ENCODE measurements at regions not wholly inside any gene's neighbourhood (a gene's known extent, or its start where the extent isn't known, plus 50 kb on each side); places are given as distances from the start of the nearest gene placed in this dataset.
A peak's percentile ranks its signal among the peaks of the same experiment; 100 is the strongest.

- no peak for DNase-seq
Measured at GRCh38 chr9:7238247-7238637, 480.5 kb downstream of the KDM4C start.

- DNase-seq, result no peak
Measured at GRCh38 chr9:7237473-7238246, 479.9 kb downstream of the KDM4C start.

GRCh38 chr9:7236186-7236585, 478.4 kb downstream of the KDM4C start:
- DNase-seq, result no peak

GRCh38 chr9:7234144-7234543, 476.4 kb downstream of the KDM4C start:
- no peak for DNase-seq

- DNase-seq, result no peak
Measured at GRCh38 chr9:7229571-7229970, 471.8 kb downstream of the KDM4C start.

- peak; percentile 14 for DNase-seq
Measured at GRCh38 chr9:7228726-7229125, 471.0 kb downstream of the KDM4C start.

- no peak for DNase-seq
Measured at GRCh38 chr9:7227951-7228350, 470.2 kb downstream of the KDM4C start.

GRCh38 chr9:7226007-7226640, 468.4 kb downstream of the KDM4C start:
- no peak for DNase-seq

All from tongue (tissue), 1 donor.